ENCODE measurements at regions not wholly inside any gene's neighbourhood (a gene's known extent, or its start where the extent isn't known, plus 50 kb on each side); places are given as distances from the start of the nearest gene placed in this dataset.
A peak's percentile ranks its signal among the peaks of the same experiment; 100 is the strongest.
"Not testable (repeated sequence)": the region's sequence is repeated elsewhere in the genome, so short reads cannot be mapped to it uniquely, and the experiment has no call there.

DNA sequence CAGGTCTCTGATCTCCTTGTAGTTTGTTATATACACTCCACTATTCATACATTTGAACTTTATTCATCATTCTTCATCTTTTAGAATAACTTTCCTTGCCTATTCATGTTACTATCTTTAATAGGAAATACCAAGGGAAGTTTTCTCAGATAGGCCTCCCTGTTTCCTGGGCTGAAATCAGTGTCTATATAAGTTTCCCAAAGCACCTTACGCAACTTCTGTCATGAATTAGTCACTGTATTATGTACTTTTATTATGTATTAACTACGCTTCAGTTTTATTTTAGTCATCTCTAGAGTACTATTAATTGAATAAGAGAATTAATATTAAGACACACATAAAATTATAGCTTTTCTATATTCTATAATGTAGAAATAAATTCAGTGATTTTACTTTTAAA, 1481.5 kb downstream of the OTOL1 start:
- Histone ChIP-seq H3K36me3 (ENCODE audit: control insufficient read depth, insufficient read depth, low read length) (no peaks in the 10 kb centered on the region), H3K27me3 (ENCODE audit: control insufficient read depth, insufficient read depth, low read length) (no peaks in the 10 kb centered on the region), H3K4me3 (ENCODE audit: low read depth, low read length) (no peak overlapping the region)
- DNase-seq (ENCODE audit: low read depth) (peak; percentile 5), FAIRE-seq (no peak)
- TF ChIP-seq, protein P1, sequence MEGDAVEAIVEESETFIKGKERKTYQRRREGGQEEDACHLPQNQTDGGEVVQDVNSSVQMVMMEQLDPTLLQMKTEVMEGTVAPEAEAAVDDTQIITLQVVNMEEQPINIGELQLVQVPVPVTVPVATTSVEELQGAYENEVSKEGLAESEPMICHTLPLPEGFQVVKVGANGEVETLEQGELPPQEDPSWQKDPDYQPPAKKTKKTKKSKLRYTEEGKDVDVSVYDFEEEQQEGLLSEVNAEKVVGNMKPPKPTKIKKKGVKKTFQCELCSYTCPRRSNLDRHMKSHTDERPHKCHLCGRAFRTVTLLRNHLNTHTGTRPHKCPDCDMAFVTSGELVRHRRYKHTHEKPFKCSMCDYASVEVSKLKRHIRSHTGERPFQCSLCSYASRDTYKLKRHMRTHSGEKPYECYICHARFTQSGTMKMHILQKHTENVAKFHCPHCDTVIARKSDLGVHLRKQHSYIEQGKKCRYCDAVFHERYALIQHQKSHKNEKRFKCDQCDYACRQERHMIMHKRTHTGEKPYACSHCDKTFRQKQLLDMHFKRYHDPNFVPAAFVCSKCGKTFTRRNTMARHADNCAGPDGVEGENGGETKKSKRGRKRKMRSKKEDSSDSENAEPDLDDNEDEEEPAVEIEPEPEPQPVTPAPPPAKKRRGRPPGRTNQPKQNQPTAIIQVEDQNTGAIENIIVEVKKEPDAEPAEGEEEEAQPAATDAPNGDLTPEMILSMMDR (IDR thresholded peaks at IDR 0.05; ENCODE audit: insufficient read depth, low read length, severe bottlenecking): no peak

DNA sequence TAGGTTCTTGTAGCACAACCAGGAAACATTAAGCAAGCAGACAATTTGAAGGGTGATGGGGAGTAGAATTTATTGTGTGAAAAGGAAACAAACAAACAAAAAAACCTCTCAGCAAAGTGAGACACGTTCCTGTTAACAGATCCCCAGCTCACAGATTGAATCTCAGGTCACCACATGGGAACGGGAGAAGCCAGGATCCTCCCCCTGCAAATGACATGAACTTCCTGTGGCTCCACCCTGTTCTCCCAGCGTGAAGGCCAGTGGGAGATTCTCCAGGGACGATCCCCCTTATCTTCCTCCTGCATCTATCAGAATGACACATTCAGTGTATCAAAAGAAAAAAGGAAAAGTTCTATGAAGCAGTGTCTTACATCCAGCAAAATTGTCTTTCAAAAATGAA, 1488.1 kb downstream of the OTOL1 start:
- DNase-seq (ENCODE audit: low read depth): no peak
- no peaks in the 10 kb centered on the region for H3K27me3 ChIP-seq (ENCODE audit: control insufficient read depth, insufficient read depth, low read length)
- FAIRE-seq: no peak
- H3K36me3 ChIP-seq (ENCODE audit: control insufficient read depth, insufficient read depth, low read length): no peaks in the 10 kb centered on the region
- TF ChIP-seq, protein P1 (IDR thresholded peaks at IDR 0.05; ENCODE audit: insufficient read depth, low read length, severe bottlenecking): no peak
- H3K4me3 ChIP-seq (ENCODE audit: low read depth, low read length): no peak overlapping the region

DNA sequence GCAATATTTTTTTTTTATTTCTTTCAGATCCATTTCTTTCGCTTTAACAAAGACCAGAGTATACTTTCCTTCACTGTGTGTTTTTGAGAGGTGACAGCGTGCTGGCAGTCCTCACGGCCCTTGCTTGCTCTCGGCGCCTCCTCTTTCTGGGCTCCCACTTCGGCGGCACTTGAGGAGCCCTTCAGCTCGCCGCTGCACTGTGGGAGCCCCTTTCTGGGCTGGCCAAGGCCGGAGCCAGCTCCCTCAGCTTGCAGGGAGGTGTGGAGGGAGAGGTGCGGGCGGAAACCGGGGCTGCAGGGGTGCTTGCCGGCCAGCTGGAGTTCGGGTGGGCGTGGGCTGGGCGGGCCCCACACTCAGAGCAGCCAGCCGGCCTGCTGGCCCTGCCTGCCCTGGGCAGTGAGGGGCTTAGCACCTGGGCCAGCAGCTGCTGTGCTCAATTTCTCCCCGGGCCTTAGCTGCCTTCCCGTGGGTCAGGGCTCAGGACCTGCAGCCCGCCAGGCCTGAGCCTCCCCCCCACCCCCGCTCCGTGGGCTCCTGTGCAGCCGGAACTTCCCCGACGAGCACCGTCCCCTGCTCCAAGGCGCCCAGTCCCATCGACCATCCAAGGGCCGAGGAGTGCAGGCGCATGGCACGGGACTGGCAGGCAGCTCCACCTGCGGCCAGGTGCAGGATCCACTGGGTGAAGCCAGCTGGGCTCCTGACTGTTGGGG, 1490.6 kb downstream of the OTOL1 start:
- not testable (repeated sequence) for H3K36me3 ChIP-seq (ENCODE audit: control insufficient read depth, insufficient read depth, low read length); FAIRE-seq; H3K4me3 ChIP-seq (ENCODE audit: low read depth, low read length); H3K27me3 ChIP-seq (ENCODE audit: control insufficient read depth, insufficient read depth, low read length); DNase-seq (ENCODE audit: low read depth)

DNA sequence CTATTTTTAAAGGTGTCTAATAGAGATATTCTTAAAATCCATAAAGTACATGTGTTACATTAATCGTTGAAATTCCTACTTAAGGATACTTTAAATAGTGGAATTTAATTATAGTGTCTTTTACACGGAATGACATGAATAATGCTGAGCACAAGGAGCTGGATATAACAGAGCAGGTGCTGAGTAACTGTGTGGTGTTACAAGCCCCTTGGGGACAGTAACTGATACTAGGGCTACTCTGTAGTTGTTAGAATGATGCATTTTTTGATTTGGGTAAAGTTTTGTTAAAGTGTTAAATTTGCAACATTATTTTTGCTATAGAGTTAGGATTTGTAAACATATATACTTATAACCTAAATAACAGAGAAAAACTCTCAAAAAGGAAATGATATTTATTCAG, 1496.1 kb downstream of the OTOL1 start:
- H3K36me3 ChIP-seq (ENCODE audit: control insufficient read depth, insufficient read depth, low read length): no peaks in the 10 kb centered on the region
- no peaks in the 10 kb centered on the region for H3K27me3 ChIP-seq (ENCODE audit: control insufficient read depth, insufficient read depth, low read length)
- no peak overlapping the region for H3K4me3 ChIP-seq (ENCODE audit: low read depth, low read length)
- DNase-seq (ENCODE audit: low read depth): no peak
- FAIRE-seq: no peak
- TF ChIP-seq, protein P1 (IDR thresholded peaks at IDR 0.05; ENCODE audit: insufficient read depth, low read length, severe bottlenecking): no peak

DNA sequence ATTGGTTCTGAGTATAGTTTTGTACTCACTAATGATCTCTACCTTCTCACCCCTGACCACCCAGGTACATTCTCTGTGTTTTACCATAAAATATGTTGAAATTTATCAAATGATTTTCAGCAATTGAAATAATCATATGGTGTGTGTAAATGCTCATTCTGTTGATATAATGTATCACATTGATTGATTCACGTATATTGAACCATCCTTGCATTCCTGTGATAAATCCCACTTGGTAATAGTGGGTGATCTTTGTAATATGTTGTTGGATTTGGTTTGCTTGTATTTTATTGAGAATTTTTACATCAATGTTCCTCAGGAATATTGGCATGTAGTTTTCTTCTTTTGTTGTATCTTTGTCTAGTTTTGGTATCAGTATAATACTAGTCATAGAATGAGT, 1497.6 kb downstream of the OTOL1 start:
- no peak for FAIRE-seq
- H3K36me3 ChIP-seq (ENCODE audit: control insufficient read depth, insufficient read depth, low read length): no peaks in the 10 kb centered on the region
- DNase-seq (ENCODE audit: low read depth): no peak
- no peak overlapping the region for H3K4me3 ChIP-seq (ENCODE audit: low read depth, low read length)
- H3K27me3 ChIP-seq (ENCODE audit: control insufficient read depth, insufficient read depth, low read length): no peaks in the 10 kb centered on the region
- TF ChIP-seq, protein P1 (IDR thresholded peaks at IDR 0.05; ENCODE audit: insufficient read depth, low read length, severe bottlenecking): no peak

DNA sequence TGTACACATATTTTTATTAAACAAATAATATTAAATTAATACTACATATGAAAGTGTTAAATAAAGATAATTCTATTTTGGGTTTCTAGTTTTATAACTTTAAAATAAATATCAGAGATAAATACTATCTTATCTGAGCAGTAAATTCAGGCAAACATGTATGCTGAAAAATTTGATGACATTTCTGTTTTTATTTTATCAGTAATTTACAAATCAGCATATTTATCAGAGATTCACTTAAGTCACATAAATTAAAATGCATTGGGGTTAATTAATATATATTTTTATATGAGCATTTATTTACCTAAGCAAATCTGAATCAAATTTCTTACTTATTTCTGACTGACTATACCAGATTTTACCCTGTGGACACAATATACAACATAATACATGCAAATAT, 1499.8 kb downstream of the OTOL1 start:
- no peak for FAIRE-seq

More for the DNA sequence above, 1499.8 kb downstream of the OTOL1 start:
- Histone ChIP-seq H3K27me3 (ENCODE audit: control insufficient read depth, insufficient read depth, low read length) (no peaks in the 10 kb centered on the region), H3K4me3 (ENCODE audit: low read depth, low read length) (no peak overlapping the region), H3K36me3 (ENCODE audit: control insufficient read depth, insufficient read depth, low read length) (no peaks in the 10 kb centered on the region)
- TF ChIP-seq, protein P1 (IDR thresholded peaks at IDR 0.05; ENCODE audit: insufficient read depth, low read length, severe bottlenecking): no peak
- no peak for DNase-seq (ENCODE audit: low read depth)
